Aorta (tissue), 5 donors: ENCODE measurements at regions not wholly inside any gene's neighbourhood (a gene's known extent, or its start where the extent isn't known, plus 50 kb on each side); places are given as distances from the start of the nearest gene placed in this dataset.
"Not testable (repeated sequence)": the region's sequence is repeated elsewhere in the genome, so short reads cannot be mapped to it uniquely, and the experiment has no call there.

Experiments used
- ATAC-seq: fragments of 200-7000 bp; cut with Tn5 transposase; one replicate; pipeline ENCODE4 v1.9.1; 2022; ENCODE audit warnings: moderate library complexity; ENCODE audit not compliant: low FRiP score
- DNase-seq, 2 donors: peaks; one replicate each; pipeline ENCODE4 v3.0.0-alpha.2; 2020
- H3K27ac ChIP-seq, 2 donors: one replicate each; pipeline ENCODE4 v1.5.1; 2013; ENCODE audit warnings: low read length in 2 of 2, mild to moderate bottlenecking in 2 of 2, moderate library complexity in 2 of 2, control low read depth in 1 of 2, inconsistent platforms in 1 of 2, low read depth in 1 of 2
- H3K27me3 ChIP-seq, 2 donors: one replicate each; pipeline ENCODE4 v1.6.1; 2013; ENCODE audit warnings: control low read depth in 1 of 2, low read length in 1 of 2, mild to moderate bottlenecking in 1 of 2, moderate library complexity in 1 of 2; ENCODE audit not compliant: insufficient read depth in 2 of 2, control insufficient read depth in 1 of 2
- H3K36me3 ChIP-seq, 2 donors: one replicate each; pipeline ENCODE4 v1.6.1; 2013; ENCODE audit warnings: control low read depth in 1 of 2, low read length in 1 of 2, mild to moderate bottlenecking in 1 of 2; ENCODE audit not compliant: insufficient read depth in 2 of 2, control insufficient read depth in 1 of 2
- H3K4me1 ChIP-seq, 2 donors: one replicate each; pipeline ENCODE4 v1.6.1; 2013; ENCODE audit warnings: low read length in 2 of 2, control low read depth in 1 of 2, mild to moderate bottlenecking in 1 of 2, moderate library complexity in 1 of 2; ENCODE audit not compliant: insufficient read depth in 2 of 2, control insufficient read depth in 1 of 2
- H3K4me3 ChIP-seq, 2 donors: one replicate each; pipeline ENCODE4 v1.5.1; 2013; ENCODE audit warnings: low read length in 2 of 2, control low read depth in 1 of 2, mild to moderate bottlenecking in 1 of 2
- H3K9me3 ChIP-seq: one replicate; pipeline ENCODE4 v1.6.1; 2013; ENCODE audit warnings: mild to moderate bottlenecking, low read length; ENCODE audit not compliant: control insufficient read depth
- WGBS, 2 donors: extraction: QIAGEN DNeasy Blood & Tissue Kit; methylation state at CpG; one replicate each; pipeline ENCODE4 v1.1.7; 2013; 5-methylcytosine and 5-hydroxymethylcytosine counted together
- intact Hi-C, 2 donors: fragments of 100-400 bp; cut with DNase I; formaldehyde crosslinking; loops; one replicate each; pipeline versions ENCODE4 v1.14.2 to v1.15.0; 2022
- donor health status: healthy with polysubstance abuse.
- donor health status: Bipolar disorder and iron deficiency.
- donor health status: DM: no; HTN: no; CAD: no.
- donor health status: DM: no; HTN: no; CAD: no.
- donor health status: DM: yes; HTN: yes; CAD: no.

- H3K4me3 ChIP-seq = no peak overlapping the region
- H3K27ac ChIP-seq = no peak overlapping the region
- DNase-seq = no peak
- ATAC-seq = no peak
- no peaks in the 10 kb centered on the region for H3K9me3 ChIP-seq
- H3K36me3 ChIP-seq = no peaks in the 10 kb centered on the region
- no peaks in the 10 kb centered on the region for H3K27me3 ChIP-seq
- intact Hi-C loops = no loop called here
- H3K4me1 ChIP-seq = no peaks in the 10 kb centered on the region
These were observed 103.3 kb downstream of the C12orf75 start for GRCh38 chr12:105433804-105434203.

GRCh38 chr12:105436636-105437035, 106.1 kb downstream of the C12orf75 start:
- H3K4me1 ChIP-seq = no peaks in the 10 kb centered on the region

GRCh38 chr12:105440037-105440664, 109.7 kb downstream of the C12orf75 start:
- 95 to 96% methylated on average over 1 of the region's 1 CpG for WGBS, 2 donors

More at GRCh38 chr12:105436636-105437035, 106.1 kb downstream of the C12orf75 start:
- H3K27ac ChIP-seq = no peak overlapping the region
- 96 to 97% methylated on average over 1 of the region's 1 CpG for WGBS, 2 donors
- H3K4me3 ChIP-seq = no peak overlapping the region
- ATAC-seq = no peak
- intact Hi-C loops = no loop called here
- no peaks in the 10 kb centered on the region for H3K36me3 ChIP-seq
- H3K27me3 ChIP-seq = no peaks in the 10 kb centered on the region
- DNase-seq = no peak
- no peaks in the 10 kb centered on the region for H3K9me3 ChIP-seq

GRCh38 chr12:105443802-105444652, 113.5 kb downstream of the C12orf75 start:
- WGBS, 2 donors = 95 to 96% methylated on average over 18 of the region's 18 CpGs
- intact Hi-C loops = no loop called here
- no peak for ATAC-seq

More at GRCh38 chr12:105440037-105440664, 109.7 kb downstream of the C12orf75 start:
- Histone ChIP-seq H3K9me3 (no peaks in the 10 kb centered on the region), H3K27me3 (no peaks in the 10 kb centered on the region), H3K4me3 (no peak overlapping the region), H3K4me1 (no peaks in the 10 kb centered on the region), H3K27ac (no peak overlapping the region), H3K36me3 (no peaks in the 10 kb centered on the region)
- DNase-seq (no peak), ATAC-seq (no peak)
- intact Hi-C loops = no loop called here

GRCh38 chr12:105444653-105445102, 114.2 kb downstream of the C12orf75 start:
- Histone ChIP-seq H3K9me3 (no peaks in the 10 kb centered on the region), H3K27ac (no peak overlapping the region), H3K27me3 (no peaks in the 10 kb centered on the region), H3K36me3 (no peaks in the 10 kb centered on the region), H3K4me1 (no peaks in the 10 kb centered on the region), H3K4me3 (no peak overlapping the region)
- DNase-seq = no peak
- 94 to 98% methylated on average over 3 of the region's 3 CpGs for WGBS, 2 donors
- intact Hi-C loops = no loop called here
- no peak for ATAC-seq

More at GRCh38 chr12:105443802-105444652, 113.5 kb downstream of the C12orf75 start:
- H3K36me3 ChIP-seq = no peaks in the 10 kb centered on the region
- H3K27ac ChIP-seq = no peak overlapping the region
- no peaks in the 10 kb centered on the region for H3K9me3 ChIP-seq
- no peak overlapping the region for H3K4me3 ChIP-seq
- no peaks in the 10 kb centered on the region for H3K27me3 ChIP-seq
- DNase-seq = no peak
- no peaks in the 10 kb centered on the region for H3K4me1 ChIP-seq

GRCh38 chr12:105445249-105445648, 114.8 kb downstream of the C12orf75 start:
- Histone ChIP-seq H3K4me3 (no peak overlapping the region), H3K27me3 (no peaks in the 10 kb centered on the region), H3K27ac (no peak overlapping the region), H3K4me1 (no peaks in the 10 kb centered on the region), H3K9me3 (no peaks in the 10 kb centered on the region), H3K36me3 (no peaks in the 10 kb centered on the region)
- WGBS, 2 donors = 68 to 77% methylated on average over 3 of the region's 3 CpGs
- no peak for DNase-seq
- ATAC-seq = no peak
- intact Hi-C loops = no loop called here

- intact Hi-C loops = no loop called here
- DNase-seq (no peak), ATAC-seq (no peak)
- WGBS, 2 donors = 1 to 11% methylated on average over 1 of the region's 1 CpG
- H3K27ac ChIP-seq = no peak overlapping the region
- no peaks in the 10 kb centered on the region for H3K36me3 ChIP-seq
- no peaks in the 10 kb centered on the region for H3K9me3 ChIP-seq
- no peak overlapping the region for H3K4me3 ChIP-seq
- no peaks in the 10 kb centered on the region for H3K4me1 ChIP-seq
- no peaks in the 10 kb centered on the region for H3K27me3 ChIP-seq
These were observed 115.2 kb downstream of the C12orf75 start for GRCh38 chr12:105445649-105446048.

GRCh38 chr12:105446460-105446859, 116.0 kb downstream of the C12orf75 start:
- H3K4me1 ChIP-seq, H3K27me3 ChIP-seq, H3K9me3 ChIP-seq, ATAC-seq, intact Hi-C loops, DNase-seq, H3K27ac ChIP-seq, H3K36me3 ChIP-seq, H3K4me3 ChIP-seq: not testable (repeated sequence)
- 93% methylated on average over 2 of the region's 2 CpGs for WGBS, 2 donors

- no peak for DNase-seq
- no peak for ATAC-seq
- Histone ChIP-seq H3K27me3 (no peaks in the 10 kb centered on the region), H3K9me3 (no peaks in the 10 kb centered on the region), H3K4me3 (no peak overlapping the region), H3K27ac (no peak overlapping the region), H3K4me1 (no peaks in the 10 kb centered on the region), H3K36me3 (no peaks in the 10 kb centered on the region)
- intact Hi-C loops = no loop called here
- WGBS, 2 donors = 74 to 83% methylated on average over 6 of the region's 6 CpGs
These were observed 118.9 kb downstream of the C12orf75 start for GRCh38 chr12:105449431-105449830.
